Loucy (cell line): ENCODE measurements at regions not wholly inside any gene's neighbourhood (a gene's known extent, or its start where the extent isn't known, plus 50 kb on each side); places are given as distances from the start of the nearest gene placed in this dataset.

Source experiments
- EZH2phosphoT487 ChIP-seq: fragments of 200-600 bp; IDR thresholded peaks from 2 replicates; pipeline ENCODE4 v1.6.1; 2018; ENCODE audit warnings: antibody characterized with exemption, mild to moderate bottlenecking, moderate library complexity, borderline replicate concordance
- TF ChIP-seq, protein P1 (sequence below): fragments of 200-600 bp; sonication (generic); conservative IDR thresholded peaks from 2 replicates; pipeline ENCODE4 v1.5.1; 2014; ENCODE audit warnings: mild to moderate bottlenecking, antibody characterized with exemption, low read length

- TF ChIP-seq, protein P1, sequence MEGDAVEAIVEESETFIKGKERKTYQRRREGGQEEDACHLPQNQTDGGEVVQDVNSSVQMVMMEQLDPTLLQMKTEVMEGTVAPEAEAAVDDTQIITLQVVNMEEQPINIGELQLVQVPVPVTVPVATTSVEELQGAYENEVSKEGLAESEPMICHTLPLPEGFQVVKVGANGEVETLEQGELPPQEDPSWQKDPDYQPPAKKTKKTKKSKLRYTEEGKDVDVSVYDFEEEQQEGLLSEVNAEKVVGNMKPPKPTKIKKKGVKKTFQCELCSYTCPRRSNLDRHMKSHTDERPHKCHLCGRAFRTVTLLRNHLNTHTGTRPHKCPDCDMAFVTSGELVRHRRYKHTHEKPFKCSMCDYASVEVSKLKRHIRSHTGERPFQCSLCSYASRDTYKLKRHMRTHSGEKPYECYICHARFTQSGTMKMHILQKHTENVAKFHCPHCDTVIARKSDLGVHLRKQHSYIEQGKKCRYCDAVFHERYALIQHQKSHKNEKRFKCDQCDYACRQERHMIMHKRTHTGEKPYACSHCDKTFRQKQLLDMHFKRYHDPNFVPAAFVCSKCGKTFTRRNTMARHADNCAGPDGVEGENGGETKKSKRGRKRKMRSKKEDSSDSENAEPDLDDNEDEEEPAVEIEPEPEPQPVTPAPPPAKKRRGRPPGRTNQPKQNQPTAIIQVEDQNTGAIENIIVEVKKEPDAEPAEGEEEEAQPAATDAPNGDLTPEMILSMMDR, result no peak
- TF ChIP-seq EZH2phosphoT487, result no peak
These were observed 981.9 kb upstream of the ADGRL4 start for GRCh38 chr1:79988401-79988800.
